Suprapubic skin (tissue), 4 donors: ENCODE measurements at regions not wholly inside any gene's neighbourhood (a gene's known extent, or its start where the extent isn't known, plus 50 kb on each side); places are given as distances from the start of the nearest gene placed in this dataset.

Experiments used
- DNase-seq, 2 donors: peaks; one replicate each; pipeline ENCODE4 v3.0.0-alpha.2; 2019; ENCODE audit warnings: low spot score in 2 of 2
- H3K27ac ChIP-seq: fragments of 200-600 bp; sonication (generic); one replicate; pipeline ENCODE4 v1.5.1; 2019
- H3K27me3 ChIP-seq: fragments of 200-600 bp; sonication (generic); one replicate; pipeline ENCODE4 v1.5.1; 2019
- H3K36me3 ChIP-seq: fragments of 200-600 bp; sonication (generic); one replicate; pipeline ENCODE4 v1.5.1; 2019
- H3K4me1 ChIP-seq: fragments of 200-600 bp; sonication (generic); one replicate; pipeline ENCODE4 v1.5.1; 2019
- H3K4me3 ChIP-seq: fragments of 200-600 bp; sonication (generic); one replicate; pipeline ENCODE4 v1.5.1; 2019; ENCODE audit warnings: mild to moderate bottlenecking
- H3K9me3 ChIP-seq: fragments of 200-600 bp; sonication (generic); one replicate; pipeline ENCODE4 v1.5.1; 2019
- CTCF ChIP-seq, 2 donors: fragments of 200-600 bp in 1 of 2; fragments of 450-650 bp in 1 of 2; sonication (generic) in 1 of 2; IDR thresholded peaks; one replicate each; pipeline ENCODE4 v1.5.1; 2016 to 2019; ENCODE audit warnings: antibody characterized with exemption in 2 of 2, mild to moderate bottlenecking in 1 of 2, moderate library complexity in 1 of 2
- EP300 ChIP-seq: sonication (generic); formaldehyde crosslinking; IDR thresholded peaks from one replicate; pipeline ENCODE4 v1.6.1; 2017; ENCODE audit warnings: antibody characterized with exemption
- POLR2A ChIP-seq, 2 donors: fragments of 450-650 bp; IDR thresholded peaks; one replicate each; pipeline ENCODE4 v1.6.1; 2017; ENCODE audit warnings: antibody characterized with exemption in 2 of 2, mild to moderate bottlenecking in 2 of 2, moderate library complexity in 2 of 2
- POLR2AphosphoS5 ChIP-seq, 3 donors: sonication (generic); formaldehyde crosslinking; IDR thresholded peaks; one replicate each; pipeline ENCODE4 v1.6.1; 2017; ENCODE audit warnings: antibody characterized with exemption in 3 of 3
- WGBS: methylation state at CpG from one replicate; pipeline ENCODE4 v1.1.5; 2018; 5-methylcytosine and 5-hydroxymethylcytosine counted together

- H3K4me1 ChIP-seq: no peaks in the 10 kb centered on the region
- H3K4me3 ChIP-seq: no peak overlapping the region
- no peaks in the 10 kb centered on the region for H3K9me3 ChIP-seq
- no peak for DNase-seq
- peaks cover 100% of the 10 kb centered on the region for H3K27me3 ChIP-seq
- no peak overlapping the region for H3K27ac ChIP-seq
- no peaks in the 10 kb centered on the region for H3K36me3 ChIP-seq
- 39% methylated on average over 14 of the region's 14 CpGs for WGBS
- TF ChIP-seq CTCF (IDR thresholded peaks at IDR 0.05) (no peak), EP300 (no peak), POLR2A (IDR thresholded peaks at IDR 0.05) (no peak), POLR2AphosphoS5 (IDR thresholded peaks at IDR 0.05) (no peak)
Measured at GRCh38 chr6:28770732-28771131, 153.1 kb downstream of the TRIM27 start.

GRCh38 chr6:28771401-28772267 lies 152.2 kb downstream of the TRIM27 start:
- Histone ChIP-seq H3K36me3 (no peaks in the 10 kb centered on the region), H3K27me3 (peaks cover 100% of the 10 kb centered on the region), H3K27ac (no peak overlapping the region), H3K4me3 (no peak overlapping the region), H3K4me1 (no peaks in the 10 kb centered on the region), H3K9me3 (no peaks in the 10 kb centered on the region)
- WGBS: 13% methylated on average over 19 of the region's 19 CpGs
- TF ChIP-seq CTCF (IDR thresholded peaks at IDR 0.05): no peak
- no peak for TF ChIP-seq POLR2A (IDR thresholded peaks at IDR 0.05)
- no peak for TF ChIP-seq POLR2AphosphoS5 (IDR thresholded peaks at IDR 0.05)
- no peak for TF ChIP-seq EP300
- DNase-seq: no peak

GRCh38 chr6:28772480-28773381 lies 151.1 kb downstream of the TRIM27 start:
- H3K27me3 ChIP-seq: peaks cover 100% of the 10 kb centered on the region
- DNase-seq: no peak
- no peaks in the 10 kb centered on the region for H3K4me1 ChIP-seq
- TF ChIP-seq POLR2AphosphoS5 (IDR thresholded peaks at IDR 0.05) (no peak), EP300 (no peak), POLR2A (IDR thresholded peaks at IDR 0.05) (no peak), CTCF (IDR thresholded peaks at IDR 0.05) (no peak)
- no peak overlapping the region for H3K27ac ChIP-seq
- no peaks in the 10 kb centered on the region for H3K9me3 ChIP-seq
- H3K4me3 ChIP-seq: no peak overlapping the region
- WGBS: 14% methylated on average over 28 of the region's 32 CpGs
- H3K36me3 ChIP-seq: no peaks in the 10 kb centered on the region

GRCh38 chr6:28774292-28775051 lies 149.3 kb downstream of the TRIM27 start:
- no peaks in the 10 kb centered on the region for H3K9me3 ChIP-seq
- H3K27me3 ChIP-seq: peaks cover 100% of the 10 kb centered on the region
- no peak for TF ChIP-seq CTCF (IDR thresholded peaks at IDR 0.05)
- no peak for TF ChIP-seq POLR2A (IDR thresholded peaks at IDR 0.05)
- 14% methylated on average over 23 of the region's 23 CpGs for WGBS
- H3K4me1 ChIP-seq: no peaks in the 10 kb centered on the region
- H3K36me3 ChIP-seq: no peaks in the 10 kb centered on the region
- no peak overlapping the region for H3K4me3 ChIP-seq
- no peak overlapping the region for H3K27ac ChIP-seq
- no peak for DNase-seq
